HG02588 (cell line): ENCODE measurements at regions not wholly inside any gene's neighbourhood (a gene's known extent, or its start where the extent isn't known, plus 50 kb on each side); places are given as distances from the start of the nearest gene placed in this dataset.
A peak's percentile ranks its signal among the peaks of the same experiment; 100 is the strongest.

Experiments
- ATAC-seq: cut with Tn5 transposase; IDR thresholded peaks from one replicate; pipeline ENCODE4 v1.9.1; 2021; ENCODE audit warnings: mild to moderate bottlenecking, moderate library complexity; ENCODE audit not compliant: unreplicated experiment

GRCh38 chr3:30457081-30457480 lies 149.3 kb upstream of the TGFBR2 start:
- no peak for ATAC-seq

- no peak for ATAC-seq
These were observed 148.7 kb upstream of the TGFBR2 start for GRCh38 chr3:30457726-30458125.

GRCh38 chr3:30458376-30459171 lies 147.8 kb upstream of the TGFBR2 start:
- ATAC-seq, result no peak

GRCh38 chr3:30461311-30461710 lies 145.1 kb upstream of the TGFBR2 start:
- ATAC-seq, result no peak

GRCh38 chr3:30462721-30463470 lies 143.5 kb upstream of the TGFBR2 start:
- ATAC-seq, result no peak

- no peak for ATAC-seq
These were observed 142.0 kb upstream of the TGFBR2 start for GRCh38 chr3:30464381-30464780.

GRCh38 chr3:30465454-30465853 lies 140.9 kb upstream of the TGFBR2 start:
- no peak for ATAC-seq

- ATAC-seq, result no peak
These were observed 138.7 kb upstream of the TGFBR2 start for GRCh38 chr3:30467596-30468238.

- ATAC-seq, result no peak
These were observed 137.3 kb upstream of the TGFBR2 start for GRCh38 chr3:30469133-30469532.

- no peak for ATAC-seq
These were observed 135.9 kb upstream of the TGFBR2 start for GRCh38 chr3:30470496-30470895.

- no peak for ATAC-seq
These were observed 135.3 kb upstream of the TGFBR2 start for GRCh38 chr3:30471066-30471465.

GRCh38 chr3:30471796-30472489 lies 134.5 kb upstream of the TGFBR2 start:
- ATAC-seq, result no peak

- ATAC-seq, result no peak
These were observed 132.9 kb upstream of the TGFBR2 start for GRCh38 chr3:30473374-30474051.

GRCh38 chr3:30474371-30474770 lies 132.0 kb upstream of the TGFBR2 start:
- ATAC-seq, result no peak

- peak; percentile 91 for ATAC-seq
These were observed 131.2 kb upstream of the TGFBR2 start for GRCh38 chr3:30475038-30475808.

- ATAC-seq, result no peak
These were observed 130.6 kb upstream of the TGFBR2 start for GRCh38 chr3:30475809-30476178.

GRCh38 chr3:30476368-30477084 lies 129.9 kb upstream of the TGFBR2 start:
- ATAC-seq, result no peak

GRCh38 chr3:30477149-30477921 lies 129.1 kb upstream of the TGFBR2 start:
- ATAC-seq, result no peak
